Sigmoid colon (tissue), 6 donors: ENCODE measurements at regions not wholly inside any gene's neighbourhood (a gene's known extent, or its start where the extent isn't known, plus 50 kb on each side); places are given as distances from the start of the nearest gene placed in this dataset.
A peak's percentile ranks its signal among the peaks of the same experiment; 100 is the strongest.

Source experiments
- DNase-seq: peaks from one replicate; pipeline ENCODE4 v3.0.0-alpha.2; 2019
- H3K27ac ChIP-seq, 4 donors: fragments of 200-600 bp; sonication (generic); one replicate each; pipeline ENCODE4 v1.5.1; 2016 to 2019; ENCODE audit warnings: mild to moderate bottlenecking in 1 of 4
- H3K27me3 ChIP-seq, 3 donors: fragments of 200-600 bp; sonication (generic); one replicate each; pipeline ENCODE4 v1.5.1; 2019; ENCODE audit warnings: mild to moderate bottlenecking in 1 of 3
- H3K36me3 ChIP-seq, 4 donors: fragments of 200-600 bp; sonication (generic); one replicate each; pipeline ENCODE4 v1.5.1; 2016 to 2019
- H3K4me1 ChIP-seq, 4 donors: fragments of 200-600 bp; sonication (generic); one replicate each; pipeline ENCODE4 v1.5.1; 2017 to 2019
- H3K4me3 ChIP-seq, 4 donors: fragments of 200-600 bp; sonication (generic); one replicate each; pipeline ENCODE4 v1.5.1; 2017 to 2019; ENCODE audit warnings: mild to moderate bottlenecking in 2 of 4, moderate library complexity in 1 of 4
- H3K9me3 ChIP-seq, 4 donors: fragments of 200-600 bp in 3 of 4; sonication (generic) in 3 of 4; one replicate each; pipeline versions ENCODE4 v1.5.1 to v1.6.1; 2013 to 2019
- CTCF ChIP-seq, 4 experiments: fragments of 450-650 bp in 3 of 4; fragments of 200-600 bp in 1 of 4; IDR thresholded peaks; one replicate each; pipeline ENCODE4 v1.5.1; 2016 to 2019; ENCODE audit warnings: antibody characterized with exemption in 4 of 4, mild to moderate bottlenecking in 3 of 4, moderate library complexity in 2 of 4
- EP300 ChIP-seq, 4 donors: sonication (generic); formaldehyde crosslinking; IDR thresholded peaks; one replicate each; pipeline ENCODE4 v1.6.1; 2017; ENCODE audit warnings: antibody characterized with exemption in 4 of 4
- POLR2A ChIP-seq, 2 donors: fragments of 450-650 bp; IDR thresholded peaks; one replicate each; pipeline ENCODE4 v1.6.1; 2016; ENCODE audit warnings: antibody characterized with exemption in 2 of 2, mild to moderate bottlenecking in 2 of 2, moderate library complexity in 2 of 2
- POLR2AphosphoS5 ChIP-seq, 4 donors: sonication (generic); formaldehyde crosslinking; IDR thresholded peaks; one replicate each; pipeline ENCODE4 v1.6.1; 2017; ENCODE audit warnings: antibody characterized with exemption in 4 of 4
- WGBS, 2 donors: extraction: QIAGEN DNeasy Blood & Tissue Kit; methylation state at CpG; one replicate each; pipeline ENCODE4 v1.1.7; 2013; 5-methylcytosine and 5-hydroxymethylcytosine counted together
- intact Hi-C: fragments of 100-400 bp; cut with DNase I; formaldehyde crosslinking; loops from one replicate; pipeline ENCODE4 v1.15.1; 2023
- donor health status: healthy with polysubstance abuse.
- donor health status: healthy.

DNA sequence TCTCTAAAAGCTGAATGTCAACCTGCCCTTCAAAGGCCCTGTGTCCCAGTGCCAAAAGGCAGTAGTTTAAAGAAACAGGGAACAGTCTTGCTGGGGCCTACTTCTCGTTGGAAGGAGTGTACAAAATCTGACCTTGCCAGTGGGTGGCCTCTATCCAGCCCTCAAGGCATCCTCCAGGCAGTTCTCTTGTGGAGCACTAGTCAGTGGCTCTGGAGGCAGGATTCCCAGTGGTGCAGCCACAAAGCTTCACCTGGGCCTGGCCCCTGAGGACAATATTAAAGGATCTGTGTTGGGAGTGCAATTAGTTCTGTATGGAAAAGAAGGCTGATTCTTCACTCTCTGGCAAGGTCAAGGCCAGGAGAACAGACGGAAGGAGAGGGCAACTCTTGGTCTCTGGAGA lies 237.8 kb upstream of the ADAMTS9 start:
- Histone ChIP-seq H3K36me3 (no peaks in the 10 kb centered on the region), H3K4me1 (peaks cover 0 to 24% (median 10%) of the 10 kb centered on the region in 4 donors), H3K27ac (peak overlapping the region in 1 of 4 donors; percentile 56), H3K4me3 (no peak overlapping the region), H3K9me3 (no peaks in the 10 kb centered on the region), H3K27me3 (no peaks in the 10 kb centered on the region)
- TF ChIP-seq POLR2AphosphoS5 (IDR thresholded peaks at IDR 0.05) (no peak), EP300 (IDR thresholded peaks at IDR 0.05) (no peak), CTCF (IDR thresholded peaks at IDR 0.05) (no peak), POLR2A (IDR thresholded peaks at IDR 0.05) (no peak)
- intact Hi-C loops, result no loop called here
- no peak for DNase-seq
- WGBS, 2 donors, result 67% methylated on average over 2 of the region's 2 CpGs

GRCh38 chr3:64924961-64925360 lies 237.2 kb upstream of the ADAMTS9 start:
- TF ChIP-seq POLR2AphosphoS5 (IDR thresholded peaks at IDR 0.05), result no peak
- TF ChIP-seq CTCF (IDR thresholded peaks at IDR 0.05), result no peak
- no peak for TF ChIP-seq EP300 (IDR thresholded peaks at IDR 0.05)
- TF ChIP-seq POLR2A (IDR thresholded peaks at IDR 0.05), result no peak
- no peak overlapping the region for H3K4me3 ChIP-seq
- no peaks in the 10 kb centered on the region for H3K9me3 ChIP-seq
- 67 to 90% methylated on average over 2 of the region's 2 CpGs for WGBS, 2 donors
- no peaks in the 10 kb centered on the region for H3K27me3 ChIP-seq
- H3K4me1 ChIP-seq, result peaks cover 0 to 24% (median 10%) of the 10 kb centered on the region in 4 donors
- no peak for DNase-seq
- intact Hi-C loops, result no loop called here
- H3K36me3 ChIP-seq, result no peaks in the 10 kb centered on the region
- H3K27ac ChIP-seq, result peak overlapping the region in 2 of 4 donors; percentile 56 to 58

DNA sequence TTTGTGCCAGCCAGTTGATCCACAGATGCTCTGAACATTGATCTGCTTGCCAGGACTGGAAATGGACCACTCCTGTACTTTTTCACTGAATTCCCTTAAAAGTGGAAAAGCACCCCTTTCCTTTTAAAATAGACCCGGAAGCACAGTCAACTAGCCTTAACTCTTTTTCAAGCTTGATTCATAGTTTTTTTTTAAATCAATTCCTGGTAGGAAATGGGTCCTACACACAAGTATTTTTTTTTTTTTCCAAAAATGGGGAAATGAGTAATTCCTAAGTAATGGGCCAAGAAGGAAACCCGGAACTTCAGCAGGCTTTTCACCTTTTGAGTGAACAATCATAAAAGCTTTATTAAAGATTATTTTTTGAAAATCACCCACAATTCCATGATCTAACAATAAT lies 234.4 kb upstream of the ADAMTS9 start:
- TF ChIP-seq CTCF (IDR thresholded peaks at IDR 0.05) (no peak), POLR2AphosphoS5 (IDR thresholded peaks at IDR 0.05) (no peak), EP300 (IDR thresholded peaks at IDR 0.05) (no peak), POLR2A (IDR thresholded peaks at IDR 0.05) (no peak)
- no peak for DNase-seq
- intact Hi-C loops, result no loop called here
- no peaks in the 10 kb centered on the region for H3K36me3 ChIP-seq
- whole genome bisulfite sequencing, 2 donors, result 91 to 92% methylated on average over 2 of the region's 2 CpGs
- H3K4me3 ChIP-seq, result no peak overlapping the region
- peaks cover 0 to 20% (median 10%) of the 10 kb centered on the region in 4 donors for H3K4me1 ChIP-seq
- H3K9me3 ChIP-seq, result no peaks in the 10 kb centered on the region
- H3K27ac ChIP-seq, result no peak overlapping the region
- H3K27me3 ChIP-seq, result no peaks in the 10 kb centered on the region

DNA sequence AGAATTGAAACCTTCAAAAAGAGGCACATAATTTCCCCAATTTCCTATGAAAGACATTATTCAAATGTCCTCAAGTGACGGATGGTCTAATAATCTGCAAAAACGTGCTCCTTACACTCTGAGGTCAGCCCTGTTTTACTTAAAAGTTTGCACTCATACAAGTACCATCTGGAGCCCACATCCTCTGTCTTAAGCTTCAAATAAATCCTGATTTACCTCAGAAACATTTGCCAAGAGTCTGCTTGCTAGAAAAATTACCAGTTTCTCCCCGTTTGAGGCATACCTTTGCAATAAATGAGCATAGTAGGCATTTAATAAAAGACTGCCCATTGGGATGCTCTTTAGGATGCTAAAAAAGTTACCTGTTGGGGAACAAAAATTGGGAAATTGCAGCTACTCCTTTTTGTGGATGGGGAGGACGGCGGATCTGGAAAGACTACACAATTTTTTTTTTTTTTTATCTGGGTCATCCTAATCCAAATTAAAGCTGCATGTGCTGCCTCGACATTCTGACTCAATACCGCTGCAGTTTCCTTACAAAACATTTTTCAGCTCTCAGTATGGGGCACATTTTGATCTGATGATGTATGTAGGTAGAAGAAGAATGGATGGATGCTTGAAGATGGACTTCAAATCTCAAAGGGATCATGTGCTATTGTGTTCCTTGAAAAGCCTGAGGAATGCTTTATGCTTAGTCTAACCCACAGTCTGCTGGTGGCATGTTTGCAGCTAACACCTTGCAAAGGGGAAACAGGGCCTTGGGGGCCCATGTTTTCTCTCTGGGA lies 233.7 kb upstream of the ADAMTS9 start:
- DNase-seq, result no peak
- Histone ChIP-seq H3K36me3 (no peaks in the 10 kb centered on the region), H3K27ac (no peak overlapping the region), H3K4me3 (no peak overlapping the region), H3K9me3 (no peaks in the 10 kb centered on the region), H3K27me3 (no peaks in the 10 kb centered on the region), H3K4me1 (peaks cover 0 to 20% (median 10%) of the 10 kb centered on the region in 4 donors)
- 82 to 83% methylated on average over 7 of the region's 7 CpGs for WGBS, 2 donors
- TF ChIP-seq POLR2A (IDR thresholded peaks at IDR 0.05), result no peak
- TF ChIP-seq EP300 (IDR thresholded peaks at IDR 0.05), result no peak
- TF ChIP-seq CTCF (IDR thresholded peaks at IDR 0.05), result no peak
- no peak for TF ChIP-seq POLR2AphosphoS5 (IDR thresholded peaks at IDR 0.05)
- intact Hi-C loops, result no loop called here
